Lower leg skin (tissue), 4 donors: ENCODE measurements at regions not wholly inside any gene's neighbourhood (a gene's known extent, or its start where the extent isn't known, plus 50 kb on each side); places are given as distances from the start of the nearest gene placed in this dataset.

Experiments used
- DNase-seq, 2 donors: peaks; one replicate each; pipeline ENCODE4 v3.0.0-alpha.2; 2019; ENCODE audit warnings: low spot score in 2 of 2
- H3K4me3 ChIP-seq: fragments of 200-600 bp; sonication (generic); 2 replicates; pipeline ENCODE4 v1.5.1; 2017; ENCODE audit warnings: mild to moderate bottlenecking, low read depth; ENCODE audit not compliant: poor library complexity, severe bottlenecking
- POLR2A ChIP-seq, 2 donors: fragments of 450-650 bp; IDR thresholded peaks; one replicate each; pipeline ENCODE4 v1.6.1; 2016 to 2017; ENCODE audit warnings: antibody characterized with exemption in 2 of 2, mild to moderate bottlenecking in 1 of 2, moderate library complexity in 1 of 2
- WGBS, 2 donors: methylation state at CpG; one replicate each; pipeline ENCODE4 v1.1.5; 2018; 5-methylcytosine and 5-hydroxymethylcytosine counted together
- intact Hi-C: fragments of 100-400 bp; cut with DNase I; formaldehyde crosslinking; loops from one replicate; pipeline ENCODE4 v1.15.0; 2023; ENCODE audit warnings: low total_unique reads
- TF ChIP-seq, protein P1 (sequence below), 3 donors: fragments of 450-650 bp; IDR thresholded peaks; one replicate each; pipeline ENCODE4 v1.5.1; 2016; ENCODE audit warnings: antibody characterized with exemption in 3 of 3, mild to moderate bottlenecking in 3 of 3, moderate library complexity in 2 of 3

DNA sequence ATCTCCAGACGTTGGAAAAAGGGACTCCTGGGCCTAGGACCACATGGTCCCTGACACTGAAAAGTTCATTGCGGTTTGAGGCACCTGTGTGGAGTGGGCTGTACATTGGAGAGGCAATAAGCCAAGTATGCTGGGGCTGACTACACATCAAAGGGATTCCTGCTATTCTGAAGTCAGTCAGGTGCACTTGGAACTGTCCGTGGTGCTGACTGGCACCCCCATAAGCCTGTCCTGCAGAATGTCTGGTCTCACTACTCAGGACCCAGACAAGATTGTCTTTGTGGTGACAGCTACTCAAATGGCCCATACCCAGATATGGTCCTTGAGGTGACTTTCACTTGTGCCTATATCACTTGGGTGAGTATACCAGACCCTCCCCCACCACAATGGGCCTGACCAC, 150.6 kb downstream of the RWDD3 start:
- intact Hi-C loops: no loop called here
- DNase-seq: no peak
- WGBS, 2 donors: 26% methylated on average over 3 of the region's 3 CpGs
- no peak overlapping the region for H3K4me3 ChIP-seq
- TF ChIP-seq, protein P1, sequence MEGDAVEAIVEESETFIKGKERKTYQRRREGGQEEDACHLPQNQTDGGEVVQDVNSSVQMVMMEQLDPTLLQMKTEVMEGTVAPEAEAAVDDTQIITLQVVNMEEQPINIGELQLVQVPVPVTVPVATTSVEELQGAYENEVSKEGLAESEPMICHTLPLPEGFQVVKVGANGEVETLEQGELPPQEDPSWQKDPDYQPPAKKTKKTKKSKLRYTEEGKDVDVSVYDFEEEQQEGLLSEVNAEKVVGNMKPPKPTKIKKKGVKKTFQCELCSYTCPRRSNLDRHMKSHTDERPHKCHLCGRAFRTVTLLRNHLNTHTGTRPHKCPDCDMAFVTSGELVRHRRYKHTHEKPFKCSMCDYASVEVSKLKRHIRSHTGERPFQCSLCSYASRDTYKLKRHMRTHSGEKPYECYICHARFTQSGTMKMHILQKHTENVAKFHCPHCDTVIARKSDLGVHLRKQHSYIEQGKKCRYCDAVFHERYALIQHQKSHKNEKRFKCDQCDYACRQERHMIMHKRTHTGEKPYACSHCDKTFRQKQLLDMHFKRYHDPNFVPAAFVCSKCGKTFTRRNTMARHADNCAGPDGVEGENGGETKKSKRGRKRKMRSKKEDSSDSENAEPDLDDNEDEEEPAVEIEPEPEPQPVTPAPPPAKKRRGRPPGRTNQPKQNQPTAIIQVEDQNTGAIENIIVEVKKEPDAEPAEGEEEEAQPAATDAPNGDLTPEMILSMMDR (IDR thresholded peaks at IDR 0.05): no peak
- TF ChIP-seq POLR2A (IDR thresholded peaks at IDR 0.05): no peak

DNA sequence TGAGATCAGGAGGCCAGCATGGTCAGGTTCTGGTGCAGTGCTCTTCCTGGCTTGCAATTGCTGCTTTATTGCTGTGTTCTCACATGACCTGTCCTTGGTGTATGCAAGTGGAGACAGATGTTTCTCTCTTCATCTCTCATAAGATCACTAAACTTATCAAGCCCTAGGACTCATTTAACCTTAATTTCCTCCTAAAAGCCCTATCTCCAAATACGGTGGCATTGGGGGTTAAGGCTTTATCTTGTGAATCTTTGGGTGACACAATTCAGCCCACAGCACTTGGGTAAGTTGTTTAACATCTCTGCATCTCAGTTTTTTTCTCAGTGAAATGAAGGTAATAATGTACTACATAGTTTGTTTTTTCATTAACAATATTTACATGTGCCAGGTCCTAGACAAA, 152.4 kb downstream of the RWDD3 start:
- intact Hi-C loops: no loop called here
- no peak for TF ChIP-seq POLR2A (IDR thresholded peaks at IDR 0.05)
- TF ChIP-seq, protein P1 (IDR thresholded peaks at IDR 0.05): no peak
- no peak overlapping the region for H3K4me3 ChIP-seq
- no peak for DNase-seq
- WGBS, 2 donors: 50 to 94% methylated on average over 1 of the region's 1 CpG

DNA sequence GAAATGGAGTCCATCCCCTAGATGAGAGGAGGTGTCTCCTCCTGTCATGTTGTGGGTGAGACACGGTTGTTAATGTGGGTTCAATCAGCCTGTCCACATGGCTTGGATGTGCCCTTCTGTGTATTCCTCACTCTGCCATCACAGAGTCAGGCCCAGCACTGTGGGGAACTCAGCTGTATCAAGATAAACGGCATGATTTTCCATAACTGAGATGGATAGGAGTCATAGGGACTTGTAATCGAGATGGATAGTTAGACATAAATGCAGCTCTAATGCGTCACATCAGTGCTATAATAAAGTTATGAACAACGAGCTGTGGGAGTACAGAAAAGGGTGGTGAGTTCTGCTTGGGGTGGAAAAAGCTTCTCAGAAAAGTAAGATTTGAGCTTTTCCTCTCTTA, 152.9 kb downstream of the RWDD3 start:
- H3K4me3 ChIP-seq: no peak overlapping the region
- WGBS, 2 donors: 81 to 83% methylated on average over 5 of the region's 5 CpGs
- no peak for TF ChIP-seq POLR2A (IDR thresholded peaks at IDR 0.05)
- TF ChIP-seq, protein P1 (IDR thresholded peaks at IDR 0.05): no peak
- DNase-seq: no peak
- intact Hi-C loops: no loop called here

DNA sequence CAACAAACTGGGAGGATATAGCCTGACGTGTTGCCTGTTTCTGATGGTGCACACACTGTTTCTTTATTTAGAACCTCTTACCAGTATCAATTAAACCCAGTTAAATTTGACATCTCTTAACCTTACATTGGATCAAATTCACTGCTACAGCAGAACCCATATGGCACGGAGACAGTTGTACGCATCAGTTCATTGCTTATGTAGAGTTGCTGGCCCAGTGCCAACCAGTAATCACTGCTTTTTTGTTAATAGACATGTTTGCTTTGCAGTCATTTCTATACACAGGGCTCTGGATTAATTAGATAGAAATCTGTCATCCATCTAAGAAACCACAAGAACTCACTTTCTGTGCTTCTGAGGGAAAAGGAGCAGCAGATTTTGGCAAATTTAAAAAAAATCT, 154.0 kb downstream of the RWDD3 start:
- whole genome bisulfite sequencing, 2 donors: 52 to 56% methylated on average over 3 of the region's 3 CpGs
- no peak for DNase-seq
- intact Hi-C loops: no loop called here
- TF ChIP-seq, protein P1 (IDR thresholded peaks at IDR 0.05): no peak
- H3K4me3 ChIP-seq: no peak overlapping the region

DNA sequence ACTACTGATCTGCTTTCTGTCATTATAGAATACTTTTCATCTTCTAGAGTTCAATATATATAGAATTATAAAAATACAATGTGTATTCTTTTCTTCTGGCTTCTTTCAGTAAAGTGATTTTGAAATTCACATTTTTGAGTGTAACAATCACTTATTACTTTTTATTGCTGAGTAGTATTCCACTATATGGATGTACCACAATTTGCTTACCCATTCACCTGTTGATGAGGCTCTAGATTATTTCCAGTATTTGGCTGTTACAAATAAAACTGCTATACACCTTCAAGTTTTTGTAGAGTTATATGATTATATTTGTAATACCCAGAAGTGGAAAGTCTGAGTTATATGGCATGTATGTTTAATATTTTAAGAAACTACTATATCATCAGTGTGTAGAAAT, 159.4 kb downstream of the RWDD3 start:
- intact Hi-C loops: no loop called here
- TF ChIP-seq, protein P1 (IDR thresholded peaks at IDR 0.05): no peak
- TF ChIP-seq POLR2A (IDR thresholded peaks at IDR 0.05): no peak
- no peak for DNase-seq

DNA sequence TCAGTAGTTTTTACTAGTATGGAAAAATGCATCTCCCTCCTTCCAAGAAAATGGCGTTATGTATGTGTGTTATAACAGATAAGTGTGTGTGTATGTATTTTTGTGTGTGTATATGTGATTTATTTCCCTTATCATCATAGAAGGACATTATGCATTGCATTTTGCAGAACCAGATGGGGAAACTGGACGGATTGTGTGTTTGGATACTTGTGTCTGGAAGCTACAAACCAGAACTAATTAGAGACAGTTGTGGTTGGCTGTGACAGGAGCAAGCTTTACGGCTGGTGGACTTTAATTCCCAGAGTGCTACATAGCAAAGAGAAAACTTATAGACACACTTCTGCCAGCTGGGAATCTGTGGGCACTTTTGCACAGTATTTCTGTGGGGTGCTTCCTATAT, 162.5 kb downstream of the RWDD3 start:
- intact Hi-C loops: no loop called here
- TF ChIP-seq POLR2A (IDR thresholded peaks at IDR 0.05): no peak
- TF ChIP-seq, protein P1 (IDR thresholded peaks at IDR 0.05): no peak
- 52 to 57% methylated on average over 3 of the region's 3 CpGs for WGBS, 2 donors
- no peak for DNase-seq
- no peak overlapping the region for H3K4me3 ChIP-seq

More for the DNA sequence above, 159.4 kb downstream of the RWDD3 start:
- H3K4me3 ChIP-seq: no peak overlapping the region
